ENCODE measurements at regions not wholly inside any gene's neighbourhood (a gene's known extent, or its start where the extent isn't known, plus 50 kb on each side); places are given as distances from the start of the nearest gene placed in this dataset.
"Not testable (repeated sequence)": the region's sequence is repeated elsewhere in the genome, so short reads cannot be mapped to it uniquely, and the experiment has no call there.

DNA sequence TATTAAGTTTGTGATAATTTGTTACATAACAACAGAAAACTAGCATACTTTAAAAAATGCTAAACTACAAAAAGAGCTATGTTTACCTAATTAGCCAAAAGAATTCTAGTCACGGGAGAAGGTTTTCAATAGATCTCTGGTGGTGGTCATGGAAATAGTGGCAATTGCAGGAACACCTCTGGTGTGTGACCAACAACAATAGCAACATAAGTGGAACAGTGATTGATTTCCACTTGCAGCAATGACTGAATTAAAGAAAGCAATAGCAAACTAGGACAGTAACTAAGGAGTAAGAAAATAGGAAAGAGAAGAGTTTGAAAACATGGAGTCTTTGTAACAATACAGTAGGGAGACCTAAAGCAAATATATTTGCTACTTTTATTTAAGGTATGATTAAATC lies 171.3 kb upstream of the ADGRL4 start:
- in situ Hi-C loops (cut with MboI; ENCODE audit: low sequenced_read_pairs, unreplicated experiment) = no loop called here
- DNase-seq (ENCODE audit: low spot score) = no peak
- TF ChIP-seq, protein P1, sequence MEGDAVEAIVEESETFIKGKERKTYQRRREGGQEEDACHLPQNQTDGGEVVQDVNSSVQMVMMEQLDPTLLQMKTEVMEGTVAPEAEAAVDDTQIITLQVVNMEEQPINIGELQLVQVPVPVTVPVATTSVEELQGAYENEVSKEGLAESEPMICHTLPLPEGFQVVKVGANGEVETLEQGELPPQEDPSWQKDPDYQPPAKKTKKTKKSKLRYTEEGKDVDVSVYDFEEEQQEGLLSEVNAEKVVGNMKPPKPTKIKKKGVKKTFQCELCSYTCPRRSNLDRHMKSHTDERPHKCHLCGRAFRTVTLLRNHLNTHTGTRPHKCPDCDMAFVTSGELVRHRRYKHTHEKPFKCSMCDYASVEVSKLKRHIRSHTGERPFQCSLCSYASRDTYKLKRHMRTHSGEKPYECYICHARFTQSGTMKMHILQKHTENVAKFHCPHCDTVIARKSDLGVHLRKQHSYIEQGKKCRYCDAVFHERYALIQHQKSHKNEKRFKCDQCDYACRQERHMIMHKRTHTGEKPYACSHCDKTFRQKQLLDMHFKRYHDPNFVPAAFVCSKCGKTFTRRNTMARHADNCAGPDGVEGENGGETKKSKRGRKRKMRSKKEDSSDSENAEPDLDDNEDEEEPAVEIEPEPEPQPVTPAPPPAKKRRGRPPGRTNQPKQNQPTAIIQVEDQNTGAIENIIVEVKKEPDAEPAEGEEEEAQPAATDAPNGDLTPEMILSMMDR (IDR thresholded peaks at IDR 0.05; ENCODE audit: borderline replicate concordance, control extremely low read depth, extremely low read depth, insufficient read depth, missing control alignments) = no peak

DNA sequence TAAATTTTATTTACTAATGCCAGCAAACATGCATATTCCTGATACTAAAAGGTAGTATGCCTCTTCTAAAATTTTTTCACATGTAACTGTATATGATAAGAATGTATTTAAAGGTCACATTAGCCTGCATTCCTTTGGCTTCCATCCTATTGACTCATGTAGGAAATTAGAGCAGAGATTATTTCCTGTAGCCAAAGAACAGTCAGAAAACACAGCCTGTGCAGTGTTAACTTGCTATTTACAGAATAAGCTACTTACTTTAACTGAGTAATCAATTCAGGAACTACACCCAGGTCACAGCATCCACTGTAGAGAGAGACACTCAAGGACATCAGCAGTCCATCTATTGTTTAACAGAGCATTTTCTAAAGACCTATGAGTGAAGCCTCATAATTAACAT lies 154.5 kb upstream of the ADGRL4 start:
- TF ChIP-seq, protein P1 (IDR thresholded peaks at IDR 0.05; ENCODE audit: borderline replicate concordance, control extremely low read depth, extremely low read depth, insufficient read depth, missing control alignments) = no peak
- no peak for DNase-seq (ENCODE audit: low spot score)
- in situ Hi-C loops (cut with MboI; ENCODE audit: low sequenced_read_pairs, unreplicated experiment) = no loop called here

DNA sequence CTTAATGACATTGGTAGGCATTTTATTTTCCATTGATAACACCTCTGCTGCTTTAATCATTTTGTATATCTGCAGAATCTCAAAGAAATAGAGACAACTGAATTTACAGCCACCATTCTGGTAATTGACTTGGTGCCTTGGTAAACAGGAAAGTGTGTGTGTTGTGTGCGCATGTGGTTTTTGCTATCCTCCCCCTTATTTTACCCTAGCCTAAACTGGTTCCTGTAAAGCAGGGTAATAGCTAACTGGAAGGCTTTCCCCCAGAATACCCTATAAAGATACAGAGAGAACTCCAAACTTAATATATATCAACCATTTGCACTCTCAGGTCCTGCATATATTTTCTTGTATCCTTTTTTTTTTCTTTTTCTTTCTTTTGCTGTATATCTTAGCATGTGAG lies 149.5 kb upstream of the ADGRL4 start:
- TF ChIP-seq, protein P1 (IDR thresholded peaks at IDR 0.05; ENCODE audit: borderline replicate concordance, control extremely low read depth, extremely low read depth, insufficient read depth, missing control alignments) = no peak
- in situ Hi-C loops (cut with MboI; ENCODE audit: low sequenced_read_pairs, unreplicated experiment) = no loop called here
- no peak for DNase-seq (ENCODE audit: low spot score)

DNA sequence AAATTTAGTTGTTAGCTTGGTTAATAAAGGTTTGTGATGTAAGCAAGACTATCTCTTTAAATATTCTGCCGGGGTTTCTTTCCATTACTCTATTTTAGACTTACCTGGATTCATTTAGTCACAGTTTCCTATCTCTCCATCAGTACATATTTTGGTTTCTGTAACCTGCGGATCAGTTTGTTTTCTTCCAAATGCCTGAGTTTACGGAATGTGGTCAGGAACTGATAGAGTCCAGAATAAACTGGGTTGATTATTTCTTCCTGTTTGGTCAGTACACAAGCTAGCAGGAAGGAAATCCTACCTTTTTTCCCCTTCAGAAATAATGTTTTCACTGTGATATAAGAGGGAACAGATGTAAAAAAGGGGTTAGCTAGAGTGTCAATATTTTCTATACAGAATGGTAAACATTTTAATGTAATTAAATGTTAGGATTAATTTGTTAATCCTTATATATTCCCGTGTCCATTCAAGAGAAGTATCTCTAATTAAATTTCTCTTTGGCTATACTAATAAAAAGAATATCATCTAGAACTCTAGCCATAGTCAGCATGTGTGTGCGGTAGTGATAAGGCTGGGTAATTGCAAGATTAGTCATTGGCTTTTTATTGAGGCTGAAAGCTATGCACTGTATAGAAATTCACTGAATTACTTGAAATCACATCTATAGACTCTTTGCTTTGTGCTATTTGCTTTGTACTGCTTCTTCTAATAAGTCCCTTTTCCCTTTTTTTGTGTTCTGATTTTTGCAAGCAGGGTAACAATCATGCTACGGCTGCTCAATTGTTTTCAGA lies 144.7 kb upstream of the ADGRL4 start:
- no peak for DNase-seq (ENCODE audit: low spot score)
- in situ Hi-C loops (cut with MboI; ENCODE audit: low sequenced_read_pairs, unreplicated experiment) = no loop called here
- TF ChIP-seq, protein P1 (IDR thresholded peaks at IDR 0.05; ENCODE audit: borderline replicate concordance, control extremely low read depth, extremely low read depth, insufficient read depth, missing control alignments) = no peak

DNA sequence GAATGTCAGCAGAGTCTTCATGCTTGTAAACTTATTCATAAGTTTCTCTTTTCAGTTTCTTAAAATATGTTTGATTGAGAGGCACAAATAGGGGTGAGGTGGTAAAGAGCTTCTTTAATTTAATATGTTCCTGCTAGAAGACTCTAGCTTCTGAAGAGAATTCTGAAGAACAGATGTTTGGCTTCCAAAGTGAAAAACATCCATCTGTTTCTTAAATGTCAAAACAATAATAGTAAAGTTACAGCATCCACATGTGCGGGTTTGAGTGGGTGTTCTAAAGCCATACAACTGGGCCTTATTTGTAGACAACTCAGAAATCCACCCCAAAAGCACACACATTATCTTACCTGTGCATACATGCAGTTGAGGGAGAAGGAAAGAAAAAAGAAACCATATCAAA lies 144.0 kb upstream of the ADGRL4 start:
- no peak for DNase-seq (ENCODE audit: low spot score)
- TF ChIP-seq, protein P1 (IDR thresholded peaks at IDR 0.05; ENCODE audit: borderline replicate concordance, control extremely low read depth, extremely low read depth, insufficient read depth, missing control alignments) = no peak
- in situ Hi-C loops (cut with MboI; ENCODE audit: low sequenced_read_pairs, unreplicated experiment) = no loop called here

DNA sequence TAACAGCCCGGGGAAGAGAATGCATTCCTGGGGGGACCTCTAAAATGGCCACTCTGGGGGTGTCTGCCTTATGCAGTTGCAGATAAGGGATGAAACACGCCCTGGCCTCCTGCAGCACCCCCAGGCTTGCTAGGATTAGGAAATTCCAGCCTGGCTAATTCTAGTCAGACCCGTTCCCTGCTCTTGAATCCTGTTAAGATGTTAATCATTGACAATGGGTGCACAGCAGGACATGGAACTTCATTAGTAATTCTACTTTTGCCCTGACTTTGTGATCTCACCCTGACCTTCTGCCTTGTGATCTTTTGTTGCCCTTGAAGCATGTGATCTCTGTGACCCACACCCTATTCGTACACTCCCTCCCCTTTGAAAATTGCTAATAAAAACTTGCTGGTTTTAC lies 131.7 kb upstream of the ADGRL4 start:
- DNase-seq (ENCODE audit: low spot score); in situ Hi-C loops (cut with MboI; ENCODE audit: low sequenced_read_pairs, unreplicated experiment): not testable (repeated sequence)

DNA sequence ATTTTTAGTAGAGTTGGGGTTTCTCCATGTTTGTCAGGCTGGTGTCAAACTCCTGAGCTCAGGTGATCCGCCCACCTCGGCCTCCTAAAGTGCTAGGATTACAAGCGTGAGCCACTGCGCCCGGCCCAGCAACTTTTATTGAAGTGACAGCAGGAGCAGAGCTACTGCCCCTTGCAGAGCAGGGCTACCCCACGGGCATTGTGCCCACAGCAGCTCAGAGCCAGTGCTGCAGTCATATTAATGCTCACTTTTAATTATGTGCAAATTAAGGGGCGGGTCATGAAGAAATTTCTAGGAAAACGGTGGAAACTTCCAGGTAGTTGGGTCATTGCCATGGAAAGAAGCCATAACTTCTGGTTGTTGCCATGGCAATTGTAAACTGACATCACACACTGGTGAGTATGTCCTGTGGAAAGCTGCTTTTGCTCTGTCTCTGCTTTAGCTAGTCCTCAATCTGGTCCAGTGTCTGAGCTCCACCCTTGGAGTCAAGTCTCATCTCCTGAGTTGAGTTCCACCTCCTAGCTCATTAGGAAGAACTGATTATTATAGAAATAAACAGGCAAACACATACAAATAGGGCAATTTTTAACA lies 127.3 kb upstream of the ADGRL4 start:
- in situ Hi-C loops (cut with MboI; ENCODE audit: low sequenced_read_pairs, unreplicated experiment) = no loop called here
- DNase-seq (ENCODE audit: low spot score) = no peak
- TF ChIP-seq, protein P1 (IDR thresholded peaks at IDR 0.05; ENCODE audit: borderline replicate concordance, control extremely low read depth, extremely low read depth, insufficient read depth, missing control alignments) = no peak
